ENCODE measurements at regions not wholly inside any gene's neighbourhood (a gene's known extent, or its start where the extent isn't known, plus 50 kb on each side); places are given as distances from the start of the nearest gene placed in this dataset.

DNA sequence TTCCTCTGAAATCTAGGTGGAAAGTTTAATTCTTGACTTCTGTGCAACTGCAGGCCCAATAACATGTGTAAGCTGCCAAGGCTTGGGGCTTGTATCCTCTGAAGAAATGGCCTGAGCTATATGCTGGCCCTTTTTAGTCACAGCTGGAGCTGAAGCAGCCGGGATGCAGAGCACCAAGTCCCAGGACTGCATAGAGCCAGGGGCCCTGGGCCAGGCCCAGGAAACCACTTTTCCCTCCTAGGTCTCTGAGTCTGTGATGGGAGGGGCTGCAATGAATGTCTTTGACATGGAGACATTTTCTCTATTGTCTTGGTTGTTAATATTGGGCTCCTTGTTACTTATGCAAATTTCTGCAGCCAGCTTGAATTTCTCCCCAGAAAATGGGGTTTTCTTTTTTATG is 588.5 kb downstream of the CENPC start:
- no peak for TF ChIP-seq EZH2 (IDR thresholded peaks at IDR 0.05; ENCODE audit: insufficient read depth, poor library complexity, severe bottlenecking)
- TF ChIP-seq EZH2phosphoT487 (IDR thresholded peaks at IDR 0.05; ENCODE audit: insufficient read depth, low read depth), result no peak

All from GM23248 (cell line).